HepG2 (cell line): ENCODE measurements at regions not wholly inside any gene's neighbourhood (a gene's known extent, or its start where the extent isn't known, plus 50 kb on each side); places are given as distances from the start of the nearest gene placed in this dataset.

ENCODE experiments used
- ATAC-seq: fragments of 200-7000 bp; cut with Tn5 transposase; 3 replicates; pipeline ENCODE4 v1.9.1; 2020; ENCODE audit warnings: mild to moderate bottlenecking, moderate library complexity
- BruUV-seq: library from RNA; stranded (reverse); fragments of 400-500 nt; replicated peaks from 2 replicates; lab custom pipeline; 2021; lab: Mats Ljungman, UMichigan
- CTCF ChIA-PET: fragments of 300-600 bp; formaldehyde crosslinking; extraction: SDS; loops from one replicate; lab custom pipeline; 2021; ENCODE audit warnings: low total read pairs, inconsistent platforms, low intra/inter-chr PET ratio; lab: Yijun Ruan, JAX
- POLR2A ChIA-PET: fragments of 350-600 bp; sonication (Branson Sonifier 250); formaldehyde crosslinking; loops from one replicate; lab custom pipeline; 2020; ENCODE audit warnings: antibody characterized with exemption, inconsistent platforms; lab: Yijun Ruan, JAX
- DNase-seq: peaks from one replicate; pipeline ENCODE4 v3.0.0-alpha.2; 2015; ENCODE audit warnings: low spot score
- FAIRE-seq: peaks from 3 replicates; lab custom pipeline; 2011; peaks lifted over from hg19 to GRCh38; lab: Jason Lieb, UNC
- H2AFZ ChIP-seq: one replicate; pipeline ENCODE4 v1.6.1; 2011; ENCODE audit warnings: low read length, inconsistent platforms
- H3K27ac ChIP-seq: fragments of 300-600 bp; 3 replicates; pipeline ENCODE4 v1.8.0; 2011; ENCODE audit warnings: mixed run types, mild to moderate bottlenecking, mixed read lengths, low read length, inconsistent platforms; ENCODE audit not compliant: insufficient read depth; ENCODE audit errors: extremely low read length
- H3K27me3 ChIP-seq, 2 experiments: fragments of 200-600 bp in 1 of 2; 2 replicates in 1 of 2; 3 replicates in 1 of 2; pipeline versions ENCODE4 v1.6.0 to v1.8.0; 2011; ENCODE audit warnings: low read length in 2 of 2, mild to moderate bottlenecking in 2 of 2, moderate library complexity in 2 of 2, inconsistent platforms in 1 of 2; ENCODE audit not compliant: insufficient read depth in 2 of 2, control insufficient read depth in 1 of 2
- H3K36me3 ChIP-seq, 2 experiments: fragments of 200-600 bp in 1 of 2; replicated peaks in 1 of 2; 2 replicates in 1 of 2; 3 replicates in 1 of 2; pipeline versions ENCODE4 v1.5.1 to v1.8.0; 2011; ENCODE audit warnings: low read length in 2 of 2, inconsistent platforms in 1 of 2; ENCODE audit not compliant: insufficient read depth in 2 of 2, control insufficient read depth in 1 of 2
- H3K4me1 ChIP-seq: 2 replicates; pipeline ENCODE4 v1.5.1; 2012; ENCODE audit warnings: low read length, inconsistent platforms; ENCODE audit not compliant: insufficient read depth
- H3K4me2 ChIP-seq: 2 replicates; pipeline ENCODE4 v1.6.0; 2011; ENCODE audit warnings: low read depth, low read length, inconsistent platforms
- H3K4me3 ChIP-seq, 3 experiments: fragments of 200-600 bp in 1 of 3; sonication (generic), shearing (Covaris generic) in 1 of 3; replicated peaks in 1 of 3; 2 replicates each; pipeline ENCODE4 v1.5.1; 2011 to 2016; ENCODE audit warnings: low read length in 3 of 3, inconsistent platforms in 2 of 3, low read depth in 2 of 3, mild to moderate bottlenecking in 2 of 3, control low read depth in 1 of 3, mixed read lengths in 1 of 3; ENCODE audit not compliant: insufficient read depth in 1 of 3
- H3K79me2 ChIP-seq: one replicate; pipeline ENCODE4 v1.6.1; 2011; ENCODE audit warnings: low read length, inconsistent platforms; ENCODE audit not compliant: insufficient read depth
- H3K9ac ChIP-seq: 2 replicates; pipeline ENCODE4 v1.6.0; 2011; ENCODE audit warnings: mild to moderate bottlenecking, low read depth, low read length, inconsistent platforms; ENCODE audit not compliant: insufficient read depth
- H3K9me3 ChIP-seq: 2 replicates; pipeline ENCODE4 v1.5.1; 2012; ENCODE audit warnings: mild to moderate bottlenecking, low read length
- H4K20me1 ChIP-seq: 2 replicates; pipeline ENCODE4 v1.6.0; 2011; ENCODE audit warnings: inconsistent platforms, mild to moderate bottlenecking, low read length, moderate library complexity; ENCODE audit not compliant: insufficient read depth
- JUNB ChIP-seq: sonication (generic); formaldehyde crosslinking; IDR thresholded peaks from 2 replicates; pipeline ENCODE4 v1.8.0; 2022; ENCODE audit warnings: missing genetic modification reagents, mild to moderate bottlenecking, borderline replicate concordance
- SKI ChIP-seq: fragments of 450-650 bp; IDR thresholded peaks from one replicate; pipeline ENCODE4 v1.6.1; 2018; ENCODE audit warnings: mild to moderate bottlenecking; ENCODE audit not compliant: partially characterized antibody
- SP5 ChIP-seq: IDR thresholded peaks from 2 replicates; pipeline ENCODE4 v1.6.1; 2016; ENCODE audit warnings: low read depth, borderline replicate concordance
- ZMYM2 ChIP-seq: sonication (generic); formaldehyde crosslinking; IDR thresholded peaks from 2 replicates; pipeline ENCODE4 v1.8.0; 2022; ENCODE audit warnings: mild to moderate bottlenecking, missing genetic modification reagents
- ZNF430 ChIP-seq: sonication (generic); formaldehyde crosslinking; IDR thresholded peaks from 2 replicates; pipeline ENCODE4 v1.9.0; 2021; ENCODE audit warnings: mild to moderate bottlenecking, missing genetic modification reagents
- ZNF557 ChIP-seq: sonication (generic); formaldehyde crosslinking; IDR thresholded peaks from 2 replicates; pipeline ENCODE4 v1.4.0; 2020; ENCODE audit warnings: missing genetic modification reagents
- WGBS: methylation state at CpG from one replicate; pipeline ENCODE4 v1.1.6; 2017; ENCODE audit warnings: low lambda C conversion rate; 5-methylcytosine and 5-hydroxymethylcytosine counted together
- in situ Hi-C: cut with HindIII; loops from 2 replicates; pipeline ENCODE4 v1.10.0; 2017; ENCODE audit warnings: low pct_unique_long_range_greater_than_20kb; ENCODE audit not compliant: extremely low pct_ligation_motif_present
- intact Hi-C: fragments of 100-400 bp; cut with micrococcal nuclease; formaldehyde crosslinking; loops from one replicate; pipeline ENCODE4 v1.10.0; 2022; ENCODE audit not compliant: unreplicated experiment
- TF ChIP-seq, protein P1 (sequence below): sonication (generic); formaldehyde crosslinking; IDR thresholded peaks from 2 replicates; pipeline ENCODE4 v1.4.0; 2020; ENCODE audit warnings: missing genetic modification reagents

DNA sequence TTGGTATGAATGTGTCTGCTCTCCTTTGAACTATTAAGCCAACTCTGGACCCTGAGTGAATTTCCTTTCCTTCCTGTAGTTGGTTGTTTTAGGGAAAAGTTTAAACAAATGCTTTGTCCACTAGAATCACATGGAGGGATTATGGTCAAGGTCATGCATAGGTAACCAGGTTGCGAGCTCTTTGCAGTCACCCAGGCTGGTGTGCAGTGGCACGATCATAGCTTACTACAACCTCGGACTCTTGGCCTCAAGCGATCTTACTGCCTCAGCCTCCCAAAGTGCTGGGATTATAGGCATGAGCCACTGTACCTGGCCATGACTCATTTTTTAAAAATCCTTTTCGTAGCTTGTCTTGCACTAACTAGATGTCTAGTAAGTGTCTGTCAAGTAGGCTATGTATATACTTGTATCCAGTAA lies 88.0 kb upstream of the SOX4 start (continued):
- TF ChIP-seq, protein P1, sequence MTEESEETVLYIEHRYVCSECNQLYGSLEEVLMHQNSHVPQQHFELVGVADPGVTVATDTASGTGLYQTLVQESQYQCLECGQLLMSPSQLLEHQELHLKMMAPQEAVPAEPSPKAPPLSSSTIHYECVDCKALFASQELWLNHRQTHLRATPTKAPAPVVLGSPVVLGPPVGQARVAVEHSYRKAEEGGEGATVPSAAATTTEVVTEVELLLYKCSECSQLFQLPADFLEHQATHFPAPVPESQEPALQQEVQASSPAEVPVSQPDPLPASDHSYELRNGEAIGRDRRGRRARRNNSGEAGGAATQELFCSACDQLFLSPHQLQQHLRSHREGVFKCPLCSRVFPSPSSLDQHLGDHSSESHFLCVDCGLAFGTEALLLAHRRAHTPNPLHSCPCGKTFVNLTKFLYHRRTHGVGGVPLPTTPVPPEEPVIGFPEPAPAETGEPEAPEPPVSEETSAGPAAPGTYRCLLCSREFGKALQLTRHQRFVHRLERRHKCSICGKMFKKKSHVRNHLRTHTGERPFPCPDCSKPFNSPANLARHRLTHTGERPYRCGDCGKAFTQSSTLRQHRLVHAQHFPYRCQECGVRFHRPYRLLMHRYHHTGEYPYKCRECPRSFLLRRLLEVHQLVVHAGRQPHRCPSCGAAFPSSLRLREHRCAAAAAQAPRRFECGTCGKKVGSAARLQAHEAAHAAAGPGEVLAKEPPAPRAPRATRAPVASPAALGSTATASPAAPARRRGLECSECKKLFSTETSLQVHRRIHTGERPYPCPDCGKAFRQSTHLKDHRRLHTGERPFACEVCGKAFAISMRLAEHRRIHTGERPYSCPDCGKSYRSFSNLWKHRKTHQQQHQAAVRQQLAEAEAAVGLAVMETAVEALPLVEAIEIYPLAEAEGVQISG = peak; percentile 56
- no peak for TF ChIP-seq SP5 (CRISPR knock-in tag)

DNA sequence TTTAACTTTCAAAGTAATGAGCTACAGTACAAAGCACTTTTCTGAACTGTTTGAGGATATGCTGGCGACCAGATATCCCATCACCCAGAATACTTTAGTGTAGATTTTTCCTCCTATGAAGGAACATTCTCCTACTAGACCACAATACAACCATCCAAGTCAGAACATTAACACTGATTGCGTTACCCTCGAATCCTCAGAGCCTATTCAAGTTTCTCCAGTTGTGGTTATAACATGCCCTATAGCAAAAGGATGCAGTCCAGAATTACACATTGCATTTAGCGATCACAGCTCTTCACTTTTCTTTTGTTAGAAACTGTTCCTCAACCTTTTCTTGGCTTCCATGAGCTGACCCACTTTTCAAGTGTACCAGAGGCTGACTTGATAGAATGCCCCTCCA lies 87.4 kb upstream of the SOX4 start:
- Histone ChIP-seq H3K79me2 (no peaks in the 10 kb centered on the region), H3K4me3 (no peak overlapping the region), H3K36me3 (no peaks in the 10 kb centered on the region), H3K9ac (no peak overlapping the region), H4K20me1 (no peaks in the 10 kb centered on the region), H3K4me1 (peaks cover 51% of the 10 kb centered on the region), H3K27ac (peak overlapping the region; percentile 46), H2AFZ (no peak overlapping the region), H3K9me3 (no peaks in the 10 kb centered on the region), H3K27me3 (peaks cover 0 to 6% of the 10 kb centered on the region in 2 experiments; a peak in 2 of 5 replicates), H3K4me2 (peak overlapping the region; percentile 59)
- no peak for DNase-seq
- TF ChIP-seq ZNF557 (CRISPR knock-in tag) (no peak), ZMYM2 (0 out of 2 replicates have a peak, but pooled peaks have one; percentile 19), JUNB (CRISPR knock-in tag) (no peak), SKI (no peak), ZNF430 (CRISPR knock-in tag) (0 out of 2 replicates have a peak, but pooled peaks have one; percentile 27)
- intact Hi-C loops = no loop called here
- in situ Hi-C loops = no loop called here
- peak; percentile 8; the same call in 2 of the 3 replicates for ATAC-seq
- ChIA-PET POLR2A (no interaction called here), CTCF (no interaction called here)
- no peak for FAIRE-seq
- 64% methylated on average over 4 of the region's 4 CpGs for WGBS
- no TSS peak for BruUV-seq
